ENCODE measurements at regions not wholly inside any gene's neighbourhood (a gene's known extent, or its start where the extent isn't known, plus 50 kb on each side); places are given as distances from the start of the nearest gene placed in this dataset.

- Histone ChIP-seq H3K9me3 (no peaks in the 10 kb centered on the region), H3K36me3 (no peaks in the 10 kb centered on the region), H3K4me1 (peaks cover 0 to 9% (median 2%) of the 10 kb centered on the region in 4 donors), H3K27ac (no peak overlapping the region), H3K27me3 (peaks cover 0 to 34% (median 0%) of the 10 kb centered on the region in 3 donors), H3K4me3 (no peak overlapping the region)
- no peak for DNase-seq
- no peak for TF ChIP-seq EP300 (IDR thresholded peaks at IDR 0.05)
- no peak for TF ChIP-seq POLR2AphosphoS5 (IDR thresholded peaks at IDR 0.05)
- no peak for TF ChIP-seq CTCF (IDR thresholded peaks at IDR 0.05)
- no peak for TF ChIP-seq POLR2A (IDR thresholded peaks at IDR 0.05)
- intact Hi-C loops (cut with DNase I; ENCODE audit: low total_unique reads) = no loop called here
- WGBS, 5 donors = 21 to 42% (median 35%) methylated on average over 1 of the region's 1 CpG
These were observed 627.0 kb upstream of the SYT4 start for GRCh38 chr18:43904209-43904837.

DNA sequence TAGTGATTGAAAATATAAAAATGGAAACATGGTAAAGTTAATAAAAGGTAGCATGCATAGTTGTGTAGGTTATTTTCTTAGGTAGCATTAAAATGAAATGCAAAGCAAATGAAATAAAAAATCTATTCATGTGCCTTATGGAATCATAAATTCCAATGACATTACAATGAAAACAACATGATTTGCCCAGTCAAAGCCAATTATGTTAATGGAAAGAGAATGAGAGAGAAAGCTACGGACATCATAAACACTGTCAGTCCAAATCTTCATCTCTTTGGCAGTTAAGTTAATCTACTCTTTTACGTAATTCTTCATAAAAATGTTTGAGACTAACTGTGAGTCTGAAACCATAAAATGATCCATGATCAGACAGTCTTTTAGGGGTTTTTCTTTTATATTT, 636.7 kb upstream of the SYT4 start:
- intact Hi-C loops (cut with DNase I; ENCODE audit: low total_unique reads) = no loop called here
- WGBS, 5 donors = 80 to 93% (median 91%) methylated on average over 2 of the region's 2 CpGs
- H3K9me3 ChIP-seq = no peaks in the 10 kb centered on the region

DNA sequence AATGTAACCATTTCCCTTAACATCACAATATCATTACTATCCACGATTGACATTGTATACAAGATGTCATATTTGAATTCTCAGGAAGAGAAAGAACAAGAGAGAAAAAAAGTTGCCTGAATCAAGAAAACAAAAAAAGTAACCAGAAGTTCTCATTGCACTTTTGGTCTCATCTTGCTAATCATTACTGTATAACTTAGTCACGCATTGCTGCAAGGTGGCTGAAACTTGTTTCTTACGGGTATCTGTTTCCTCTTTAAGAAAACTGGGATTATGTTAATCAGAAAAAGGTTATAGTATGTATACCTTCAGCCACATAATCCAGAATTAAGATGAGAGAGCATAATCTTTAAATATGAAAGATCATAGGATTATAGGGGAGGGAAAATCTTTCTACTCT, 639.7 kb upstream of the SYT4 start:
- no peak for DNase-seq
- no peak overlapping the region for H3K4me3 ChIP-seq
- H3K27me3 ChIP-seq = peaks cover 0 to 24% (median 0%) of the 10 kb centered on the region in 3 donors
- H3K4me1 ChIP-seq = peaks cover 0 to 4% (median 0%) of the 10 kb centered on the region in 4 donors
- no peak overlapping the region for H3K27ac ChIP-seq
- H3K36me3 ChIP-seq = no peaks in the 10 kb centered on the region
- H3K9me3 ChIP-seq = no peaks in the 10 kb centered on the region
- TF ChIP-seq POLR2AphosphoS5 (IDR thresholded peaks at IDR 0.05) (no peak), CTCF (IDR thresholded peaks at IDR 0.05) (no peak), EP300 (IDR thresholded peaks at IDR 0.05) (no peak), POLR2A (IDR thresholded peaks at IDR 0.05) (no peak)
- WGBS, 5 donors = 76 to 89% (median 84%) methylated on average over 3 of the region's 3 CpGs
- intact Hi-C loops (cut with DNase I; ENCODE audit: low total_unique reads) = no loop called here

More for the DNA sequence above, 636.7 kb upstream of the SYT4 start:
- Histone ChIP-seq H3K36me3 (no peaks in the 10 kb centered on the region), H3K27me3 (peaks cover 0 to 30% (median 0%) of the 10 kb centered on the region in 3 donors), H3K4me3 (no peak overlapping the region), H3K4me1 (no peaks in the 10 kb centered on the region), H3K27ac (no peak overlapping the region)
- DNase-seq = no peak
- TF ChIP-seq POLR2AphosphoS5 (IDR thresholded peaks at IDR 0.05) (no peak), POLR2A (IDR thresholded peaks at IDR 0.05) (no peak), CTCF (IDR thresholded peaks at IDR 0.05) (no peak), EP300 (IDR thresholded peaks at IDR 0.05) (no peak)

DNA sequence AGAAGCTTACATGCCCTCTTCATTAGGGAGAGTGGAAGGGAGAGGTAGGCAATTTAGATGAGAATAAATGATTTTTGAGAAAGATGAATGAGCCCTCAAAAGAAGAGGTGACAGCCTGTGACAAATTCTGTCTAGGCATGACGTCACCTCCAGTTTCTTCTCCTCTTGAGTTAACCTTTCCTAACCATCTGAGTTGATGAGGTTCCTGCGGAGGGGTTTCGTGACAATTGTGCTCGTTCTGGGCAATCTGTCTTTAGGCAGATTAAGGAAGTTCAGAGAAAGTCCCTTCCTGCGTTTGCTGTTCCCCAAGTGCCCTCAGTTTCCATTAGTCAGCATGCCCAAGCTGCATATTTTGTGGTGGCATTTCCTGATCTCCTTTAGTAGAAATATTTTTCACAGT, 640.2 kb upstream of the SYT4 start:
- no peak overlapping the region for H3K27ac ChIP-seq
- TF ChIP-seq POLR2AphosphoS5 (IDR thresholded peaks at IDR 0.05) (no peak), CTCF (IDR thresholded peaks at IDR 0.05) (no peak), POLR2A (IDR thresholded peaks at IDR 0.05) (no peak), EP300 (IDR thresholded peaks at IDR 0.05) (no peak)
- 69 to 85% (median 81%) methylated on average over 5 of the region's 5 CpGs for WGBS, 5 donors

More for the DNA sequence above, 640.2 kb upstream of the SYT4 start:
- H3K9me3 ChIP-seq = no peaks in the 10 kb centered on the region
- no peak for DNase-seq
- H3K4me3 ChIP-seq = no peak overlapping the region
- peaks cover 0 to 20% (median 0%) of the 10 kb centered on the region in 3 donors for H3K27me3 ChIP-seq
- no peaks in the 10 kb centered on the region for H3K36me3 ChIP-seq
- intact Hi-C loops (cut with DNase I; ENCODE audit: low total_unique reads) = no loop called here
- peaks cover 0 to 4% (median 0%) of the 10 kb centered on the region in 4 donors for H3K4me1 ChIP-seq
